Ishikawa (cell line): ENCODE measurements at regions not wholly inside any gene's neighbourhood (a gene's known extent, or its start where the extent isn't known, plus 50 kb on each side); places are given as distances from the start of the nearest gene placed in this dataset.

Source experiments
- CREB1 ChIP-seq: IDR thresholded peaks from 2 replicates; pipeline ENCODE4 v1.6.1; 2012; ENCODE audit warnings: low read depth
- FOXM1 ChIP-seq: IDR thresholded peaks from 2 replicates; pipeline ENCODE4 v1.6.1; 2012; ENCODE audit warnings: low read depth, borderline replicate concordance
- YY1 ChIP-seq: IDR thresholded peaks from 2 replicates; pipeline ENCODE4 v1.6.1; 2012; ENCODE audit warnings: low read depth
- TF ChIP-seq, protein P1 (sequence below): IDR thresholded peaks from 2 replicates; pipeline ENCODE4 v1.6.1; 2012; ENCODE audit warnings: low read depth, mild to moderate bottlenecking

DNA sequence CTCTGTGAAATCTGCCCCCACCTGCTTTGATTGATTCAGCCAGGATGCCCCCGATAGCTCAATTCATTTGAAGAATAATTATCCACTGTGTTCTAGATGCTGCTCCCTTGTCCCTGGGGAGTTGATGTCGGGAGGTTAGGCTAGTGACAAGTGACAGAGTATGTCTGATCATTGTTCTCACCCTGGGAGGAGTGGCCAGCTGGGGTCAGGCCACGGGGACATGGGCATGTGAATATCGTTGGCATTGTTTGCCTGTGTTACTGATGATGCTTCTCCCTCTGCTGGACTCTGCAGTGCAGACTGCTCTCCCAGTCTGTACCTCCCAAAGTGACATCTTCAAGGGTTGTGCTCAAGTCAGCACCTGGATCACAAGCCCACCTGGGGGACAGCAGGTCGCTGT is 89.9 kb upstream of the C16orf82 start:
- no peak for TF ChIP-seq CREB1
- TF ChIP-seq, protein P1, sequence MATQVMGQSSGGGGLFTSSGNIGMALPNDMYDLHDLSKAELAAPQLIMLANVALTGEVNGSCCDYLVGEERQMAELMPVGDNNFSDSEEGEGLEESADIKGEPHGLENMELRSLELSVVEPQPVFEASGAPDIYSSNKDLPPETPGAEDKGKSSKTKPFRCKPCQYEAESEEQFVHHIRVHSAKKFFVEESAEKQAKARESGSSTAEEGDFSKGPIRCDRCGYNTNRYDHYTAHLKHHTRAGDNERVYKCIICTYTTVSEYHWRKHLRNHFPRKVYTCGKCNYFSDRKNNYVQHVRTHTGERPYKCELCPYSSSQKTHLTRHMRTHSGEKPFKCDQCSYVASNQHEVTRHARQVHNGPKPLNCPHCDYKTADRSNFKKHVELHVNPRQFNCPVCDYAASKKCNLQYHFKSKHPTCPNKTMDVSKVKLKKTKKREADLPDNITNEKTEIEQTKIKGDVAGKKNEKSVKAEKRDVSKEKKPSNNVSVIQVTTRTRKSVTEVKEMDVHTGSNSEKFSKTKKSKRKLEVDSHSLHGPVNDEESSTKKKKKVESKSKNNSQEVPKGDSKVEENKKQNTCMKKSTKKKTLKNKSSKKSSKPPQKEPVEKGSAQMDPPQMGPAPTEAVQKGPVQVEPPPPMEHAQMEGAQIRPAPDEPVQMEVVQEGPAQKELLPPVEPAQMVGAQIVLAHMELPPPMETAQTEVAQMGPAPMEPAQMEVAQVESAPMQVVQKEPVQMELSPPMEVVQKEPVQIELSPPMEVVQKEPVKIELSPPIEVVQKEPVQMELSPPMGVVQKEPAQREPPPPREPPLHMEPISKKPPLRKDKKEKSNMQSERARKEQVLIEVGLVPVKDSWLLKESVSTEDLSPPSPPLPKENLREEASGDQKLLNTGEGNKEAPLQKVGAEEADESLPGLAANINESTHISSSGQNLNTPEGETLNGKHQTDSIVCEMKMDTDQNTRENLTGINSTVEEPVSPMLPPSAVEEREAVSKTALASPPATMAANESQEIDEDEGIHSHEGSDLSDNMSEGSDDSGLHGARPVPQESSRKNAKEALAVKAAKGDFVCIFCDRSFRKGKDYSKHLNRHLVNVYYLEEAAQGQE, result no peak
- no peak for TF ChIP-seq FOXM1
- no peak for TF ChIP-seq YY1
